Keratinocyte (primary cell): ENCODE measurements at regions not wholly inside any gene's neighbourhood (a gene's known extent, or its start where the extent isn't known, plus 50 kb on each side); places are given as distances from the start of the nearest gene placed in this dataset.

Experiments
- DNase-seq: peaks from one replicate; pipeline ENCODE4 v3.0.0-alpha.2; 2011; ENCODE audit warnings: low read depth, missing footprints, low spot score
- FAIRE-seq: peaks from 2 replicates; lab custom pipeline; 2011; peaks lifted over from hg19 to GRCh38; lab: Jason Lieb, UNC
- H2AFZ ChIP-seq: 2 replicates; pipeline ENCODE4 v1.6.0; 2012; ENCODE audit warnings: low read length, control low read depth, inconsistent platforms; ENCODE audit not compliant: control insufficient read depth
- H3K27ac ChIP-seq: 2 replicates; pipeline ENCODE4 v1.5.1; 2011; ENCODE audit warnings: low read length; ENCODE audit not compliant: control insufficient read depth, insufficient read depth
- H3K27me3 ChIP-seq: 3 replicates; pipeline ENCODE4 v1.6.0; 2011; ENCODE audit warnings: low read length; ENCODE audit not compliant: control insufficient read depth, insufficient read depth; ENCODE audit errors: extremely low read depth
- H3K36me3 ChIP-seq, 2 experiments: 2 replicates in 1 of 2; 3 replicates in 1 of 2; pipeline ENCODE4 v1.5.1; 2011; ENCODE audit warnings: low read length in 2 of 2, mild to moderate bottlenecking in 1 of 2; ENCODE audit not compliant: control insufficient read depth in 2 of 2, insufficient read depth in 2 of 2; ENCODE audit errors: extremely low read depth in 1 of 2
- H3K4me1 ChIP-seq: 3 replicates; pipeline ENCODE4 v1.5.1; 2011; ENCODE audit warnings: low read length; ENCODE audit not compliant: control insufficient read depth, insufficient read depth; ENCODE audit errors: extremely low read depth
- H3K4me2 ChIP-seq: 3 replicates; pipeline ENCODE4 v1.6.0; 2011; ENCODE audit warnings: low read depth, low read length; ENCODE audit not compliant: control insufficient read depth, insufficient read depth; ENCODE audit errors: extremely low read depth
- H3K4me3 ChIP-seq, 3 experiments: fragments of 200-600 bp in 1 of 3; sonication (generic) in 1 of 3; 2 replicates in 2 of 3; 3 replicates in 1 of 3; pipeline ENCODE4 v1.5.1; 2011 to 2016; ENCODE audit warnings: low read length in 3 of 3, mild to moderate bottlenecking in 3 of 3, control low read depth in 2 of 3, inconsistent platforms in 1 of 3, low read depth in 1 of 3, mixed read lengths in 1 of 3, mixed run types in 1 of 3, moderate library complexity in 1 of 3; ENCODE audit not compliant: control insufficient read depth in 2 of 3, insufficient read depth in 2 of 3; ENCODE audit errors: extremely low read depth in 1 of 3
- H3K79me2 ChIP-seq: 2 replicates; pipeline ENCODE4 v1.6.0; 2012; ENCODE audit warnings: low read length; ENCODE audit not compliant: control insufficient read depth, insufficient read depth
- H3K9ac ChIP-seq: 3 replicates; pipeline ENCODE4 v1.6.0; 2011; ENCODE audit warnings: low read length; ENCODE audit not compliant: control insufficient read depth, insufficient read depth; ENCODE audit errors: extremely low read depth
- H3K9me1 ChIP-seq: 3 replicates; pipeline ENCODE4 v1.6.0; 2011; ENCODE audit warnings: low read length; ENCODE audit not compliant: control insufficient read depth, insufficient read depth; ENCODE audit errors: extremely low read depth
- H3K9me3 ChIP-seq: 2 replicates; pipeline ENCODE4 v1.5.1; 2012; ENCODE audit warnings: low read depth, low read length; ENCODE audit not compliant: control insufficient read depth
- H4K20me1 ChIP-seq: 3 replicates; pipeline ENCODE4 v1.6.0; 2011; ENCODE audit warnings: low read length; ENCODE audit not compliant: control insufficient read depth, insufficient read depth; ENCODE audit errors: extremely low read depth
- CTCF ChIP-seq, 3 experiments: IDR thresholded peaks in 1 of 3; conservative IDR thresholded peaks in 1 of 3; optimal IDR thresholded peaks in 1 of 3; 2 replicates in 2 of 3; 3 replicates in 1 of 3; pipeline versions ENCODE3 to v1.5.1; 2011; ENCODE audit warnings: low read length in 3 of 3, mild to moderate bottlenecking in 3 of 3, moderate library complexity in 2 of 3, control low read depth in 1 of 3, inconsistent platforms in 1 of 3; ENCODE audit not compliant: insufficient read depth in 2 of 3; ENCODE audit errors: extremely low read depth in 1 of 3
- EZH2 ChIP-seq: IDR thresholded peaks from one replicate; pipeline ENCODE4 v1.6.1; 2012; ENCODE audit warnings: inconsistent platforms, mild to moderate bottlenecking, low read length, moderate library complexity
- dilution Hi-C: fragments of 300-500 bp; cut with MboI; formaldehyde crosslinking; loops from one replicate; pipeline ENCODE4 v1.7.0; 2020; ENCODE audit warnings: low sequenced_read_pairs; ENCODE audit not compliant: extremely low pct_ligation_motif_present

- Histone ChIP-seq H4K20me1 (no peaks in the 10 kb centered on the region), H3K4me2 (no peak overlapping the region), H3K27ac (no peak overlapping the region), H3K9me1 (no peaks in the 10 kb centered on the region), H3K4me1 (no peaks in the 10 kb centered on the region), H2AFZ (no peak overlapping the region), H3K9me3 (no peaks in the 10 kb centered on the region), H3K79me2 (no peaks in the 10 kb centered on the region), H3K9ac (no peak overlapping the region), H3K27me3 (peaks cover 8% of the 10 kb centered on the region), H3K4me3 (no peak overlapping the region), H3K36me3 (no peaks in the 10 kb centered on the region)
- FAIRE-seq (no peak), DNase-seq (no peak)
- TF ChIP-seq CTCF (optimal IDR thresholded peaks at IDR 0.05 in 1 of 3, IDR thresholded peaks at IDR 0.05 in 1 of 3, conservative IDR thresholded peaks at IDR 0.05 in 1 of 3; ENCODE audit: extremely low read depth in 1 of 3, insufficient read depth in 2 of 3, low read length in 3 of 3): no peak
- no peak for TF ChIP-seq EZH2
- dilution Hi-C loops: no loop called here
Measured at GRCh38 chr2:8285898-8286297, 396.0 kb upstream of the ID2 start.

- Histone ChIP-seq H3K4me1 (no peaks in the 10 kb centered on the region), H2AFZ (no peak overlapping the region), H3K27ac (no peak overlapping the region), H3K9ac (no peak overlapping the region), H3K9me1 (no peaks in the 10 kb centered on the region), H3K4me2 (no peak overlapping the region), H3K36me3 (no peaks in the 10 kb centered on the region), H3K27me3 (peaks cover 4% of the 10 kb centered on the region), H3K79me2 (no peaks in the 10 kb centered on the region), H3K9me3 (no peaks in the 10 kb centered on the region), H3K4me3 (no peak overlapping the region), H4K20me1 (no peaks in the 10 kb centered on the region)
- no peak for DNase-seq
- FAIRE-seq: no peak
- dilution Hi-C loops: no loop called here
- TF ChIP-seq EZH2: no peak
- TF ChIP-seq CTCF (optimal IDR thresholded peaks at IDR 0.05 in 1 of 3, IDR thresholded peaks at IDR 0.05 in 1 of 3, conservative IDR thresholded peaks at IDR 0.05 in 1 of 3; ENCODE audit: extremely low read depth in 1 of 3, insufficient read depth in 2 of 3, low read length in 3 of 3): no peak
Measured at GRCh38 chr2:8288206-8288605, 393.6 kb upstream of the ID2 start.
